ENCODE measurements at regions not wholly inside any gene's neighbourhood (a gene's known extent, or its start where the extent isn't known, plus 50 kb on each side); places are given as distances from the start of the nearest gene placed in this dataset.

GRCh38 chr13:85212692-85213091 lies 586.5 kb downstream of the SLITRK6 start (continued):
- TF ChIP-seq NR1H2 (CRISPR knock-in tag; IDR thresholded peaks at IDR 0.05) (no peak), STAT6 (CRISPR knock-in tag; conservative IDR thresholded peaks at IDR 0.05; ENCODE audit: low read depth) (no peak)

DNA sequence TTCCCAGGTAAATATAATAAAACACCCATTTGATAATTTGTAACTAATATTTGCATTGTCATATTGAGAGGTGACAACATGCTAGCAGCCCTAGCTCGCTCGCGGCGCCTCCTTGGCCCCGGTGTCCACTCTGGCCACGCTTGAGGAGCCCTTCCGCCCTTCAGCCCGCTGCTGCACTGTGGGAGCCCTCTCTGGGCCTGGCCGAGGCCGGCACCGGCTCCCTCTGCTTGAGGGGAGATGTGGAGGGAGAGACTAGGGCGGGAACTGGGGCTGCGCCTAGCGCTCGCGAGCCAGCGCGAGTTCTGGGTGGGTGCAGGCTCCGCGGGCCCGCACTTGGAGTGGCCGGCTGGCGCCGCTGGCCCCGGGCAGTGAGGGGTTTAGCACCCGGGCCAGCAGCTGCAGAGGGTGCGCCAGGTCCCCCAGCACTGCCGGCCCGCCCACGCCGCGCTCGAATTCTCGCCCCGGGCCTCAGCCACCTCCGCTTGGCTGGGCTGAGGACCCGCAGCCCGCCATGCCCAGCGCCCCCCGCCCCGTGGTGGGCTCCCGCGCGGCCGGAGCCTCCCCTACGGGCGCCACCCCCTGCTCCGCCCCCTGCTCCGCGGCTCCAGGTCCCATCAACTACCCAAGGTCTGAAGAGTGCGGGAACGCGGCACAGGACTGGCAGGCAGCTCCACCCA lies 594.4 kb downstream of the SLITRK6 start:
- no peak for DNase-seq (ENCODE audit: low spot score)
- H3K9me3 Mint-ChIP-seq: peaks cover 35% of the 10 kb centered on the region
- ATAC-seq: no peak; the same call in 1 of the 2 replicates
- no peak overlapping the region for H3K27ac Mint-ChIP-seq
- H3K4me3 Mint-ChIP-seq: no peak overlapping the region
- CTCF ChIA-PET: no interaction called here
- POLR2A ChIA-PET: no interaction called here
- peaks cover 13% of the 10 kb centered on the region for H3K36me3 Mint-ChIP-seq
- TF ChIP-seq ZNF219 (CRISPR knock-in tag; IDR thresholded peaks at IDR 0.05; ENCODE audit: borderline replicate concordance) (no peak), ETV6 (CRISPR knock-in tag; IDR thresholded peaks at IDR 0.05) (no peak)
- TF ChIP-seq, protein P1, sequence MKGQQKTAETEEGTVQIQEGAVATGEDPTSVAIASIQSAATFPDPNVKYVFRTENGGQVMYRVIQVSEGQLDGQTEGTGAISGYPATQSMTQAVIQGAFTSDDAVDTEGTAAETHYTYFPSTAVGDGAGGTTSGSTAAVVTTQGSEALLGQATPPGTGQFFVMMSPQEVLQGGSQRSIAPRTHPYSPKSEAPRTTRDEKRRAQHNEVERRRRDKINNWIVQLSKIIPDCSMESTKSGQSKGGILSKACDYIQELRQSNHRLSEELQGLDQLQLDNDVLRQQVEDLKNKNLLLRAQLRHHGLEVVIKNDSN (CRISPR knock-in tag; IDR thresholded peaks at IDR 0.05): no peak
- H3K4me1 Mint-ChIP-seq: no peaks in the 10 kb centered on the region
- no peaks in the 10 kb centered on the region for H3K27me3 Mint-ChIP-seq (ENCODE audit: low read depth)

DNA sequence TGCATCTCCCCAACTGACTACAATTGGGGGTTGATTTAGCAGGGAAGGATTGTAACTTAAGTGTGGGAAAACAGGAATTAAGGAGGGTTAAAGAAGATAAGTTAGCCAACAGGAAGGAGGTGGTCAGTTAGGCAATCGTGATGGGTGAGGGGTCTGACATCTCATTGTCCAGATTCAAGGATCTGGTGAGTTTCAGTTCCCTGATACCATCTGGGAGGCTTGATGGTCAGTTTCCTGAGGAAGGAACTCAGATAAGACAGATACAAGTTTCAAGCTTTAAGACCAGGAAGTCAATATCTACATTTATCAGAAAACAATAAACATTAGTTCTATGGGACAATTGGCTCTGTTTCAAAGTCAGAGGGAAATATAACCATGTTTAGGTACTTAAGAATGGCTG lies 601.8 kb downstream of the SLITRK6 start:
- DNase-seq (ENCODE audit: low spot score) (no peak), ATAC-seq (no peak)
- ChIA-PET POLR2A (no interaction called here), CTCF (no interaction called here)
- H3K27me3 Mint-ChIP-seq (ENCODE audit: low read depth): no peaks in the 10 kb centered on the region
- H3K4me1 Mint-ChIP-seq: peaks cover 3% of the 10 kb centered on the region; the same call in 1 of the 2 replicates
- no peak overlapping the region for H3K27ac Mint-ChIP-seq
- H3K36me3 Mint-ChIP-seq: no peaks in the 10 kb centered on the region
- no peak for TF ChIP-seq ATF1 (CRISPR knock-in tag; IDR thresholded peaks at IDR 0.05)
- TF ChIP-seq, protein P2, sequence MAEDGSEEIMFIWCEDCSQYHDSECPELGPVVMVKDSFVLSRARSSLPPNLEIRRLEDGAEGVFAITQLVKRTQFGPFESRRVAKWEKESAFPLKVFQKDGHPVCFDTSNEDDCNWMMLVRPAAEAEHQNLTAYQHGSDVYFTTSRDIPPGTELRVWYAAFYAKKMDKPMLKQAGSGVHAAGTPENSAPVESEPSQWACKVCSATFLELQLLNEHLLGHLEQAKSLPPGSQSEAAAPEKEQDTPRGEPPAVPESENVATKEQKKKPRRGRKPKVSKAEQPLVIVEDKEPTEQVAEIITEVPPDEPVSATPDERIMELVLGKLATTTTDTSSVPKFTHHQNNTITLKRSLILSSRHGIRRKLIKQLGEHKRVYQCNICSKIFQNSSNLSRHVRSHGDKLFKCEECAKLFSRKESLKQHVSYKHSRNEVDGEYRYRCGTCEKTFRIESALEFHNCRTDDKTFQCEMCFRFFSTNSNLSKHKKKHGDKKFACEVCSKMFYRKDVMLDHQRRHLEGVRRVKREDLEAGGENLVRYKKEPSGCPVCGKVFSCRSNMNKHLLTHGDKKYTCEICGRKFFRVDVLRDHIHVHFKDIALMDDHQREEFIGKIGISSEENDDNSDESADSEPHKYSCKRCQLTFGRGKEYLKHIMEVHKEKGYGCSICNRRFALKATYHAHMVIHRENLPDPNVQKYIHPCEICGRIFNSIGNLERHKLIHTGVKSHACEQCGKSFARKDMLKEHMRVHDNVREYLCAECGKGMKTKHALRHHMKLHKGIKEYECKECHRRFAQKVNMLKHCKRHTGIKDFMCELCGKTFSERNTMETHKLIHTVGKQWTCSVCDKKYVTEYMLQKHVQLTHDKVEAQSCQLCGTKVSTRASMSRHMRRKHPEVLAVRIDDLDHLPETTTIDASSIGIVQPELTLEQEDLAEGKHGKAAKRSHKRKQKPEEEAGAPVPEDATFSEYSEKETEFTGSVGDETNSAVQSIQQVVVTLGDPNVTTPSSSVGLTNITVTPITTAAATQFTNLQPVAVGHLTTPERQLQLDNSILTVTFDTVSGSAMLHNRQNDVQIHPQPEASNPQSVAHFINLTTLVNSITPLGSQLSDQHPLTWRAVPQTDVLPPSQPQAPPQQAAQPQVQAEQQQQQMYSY (CRISPR knock-in tag; IDR thresholded peaks at IDR 0.05): no peak
- H3K4me3 Mint-ChIP-seq: no peak overlapping the region
- peaks cover 19% of the 10 kb centered on the region for H3K9me3 Mint-ChIP-seq

- Mint-ChIP-seq H3K4me1 (peaks cover 3% of the 10 kb centered on the region; the same call in 1 of the 2 replicates), H3K4me3 (no peak overlapping the region), H3K27ac (no peak overlapping the region), H3K27me3 (ENCODE audit: low read depth) (no peaks in the 10 kb centered on the region), H3K36me3 (no peaks in the 10 kb centered on the region), H3K9me3 (peaks cover 19% of the 10 kb centered on the region)
- ATAC-seq (no peak), DNase-seq (ENCODE audit: low spot score) (no peak)
- CTCF ChIA-PET: no interaction called here
- POLR2A ChIA-PET: no interaction called here
- TF ChIP-seq STAT6 (CRISPR knock-in tag; conservative IDR thresholded peaks at IDR 0.05; ENCODE audit: low read depth) (no peak), SP1 (CRISPR knock-in tag; conservative IDR thresholded peaks at IDR 0.05) (no peak), ZNF232 (CRISPR knock-in tag; IDR thresholded peaks at IDR 0.05) (no peak), ZNF396 (CRISPR knock-in tag; IDR thresholded peaks at IDR 0.05; ENCODE audit: borderline replicate concordance) (no peak), SMAD4 (CRISPR knock-in tag; IDR thresholded peaks at IDR 0.05) (no peak), ZNF425 (CRISPR knock-in tag; conservative IDR thresholded peaks at IDR 0.05) (no peak)
- TF ChIP-seq, protein P3, sequence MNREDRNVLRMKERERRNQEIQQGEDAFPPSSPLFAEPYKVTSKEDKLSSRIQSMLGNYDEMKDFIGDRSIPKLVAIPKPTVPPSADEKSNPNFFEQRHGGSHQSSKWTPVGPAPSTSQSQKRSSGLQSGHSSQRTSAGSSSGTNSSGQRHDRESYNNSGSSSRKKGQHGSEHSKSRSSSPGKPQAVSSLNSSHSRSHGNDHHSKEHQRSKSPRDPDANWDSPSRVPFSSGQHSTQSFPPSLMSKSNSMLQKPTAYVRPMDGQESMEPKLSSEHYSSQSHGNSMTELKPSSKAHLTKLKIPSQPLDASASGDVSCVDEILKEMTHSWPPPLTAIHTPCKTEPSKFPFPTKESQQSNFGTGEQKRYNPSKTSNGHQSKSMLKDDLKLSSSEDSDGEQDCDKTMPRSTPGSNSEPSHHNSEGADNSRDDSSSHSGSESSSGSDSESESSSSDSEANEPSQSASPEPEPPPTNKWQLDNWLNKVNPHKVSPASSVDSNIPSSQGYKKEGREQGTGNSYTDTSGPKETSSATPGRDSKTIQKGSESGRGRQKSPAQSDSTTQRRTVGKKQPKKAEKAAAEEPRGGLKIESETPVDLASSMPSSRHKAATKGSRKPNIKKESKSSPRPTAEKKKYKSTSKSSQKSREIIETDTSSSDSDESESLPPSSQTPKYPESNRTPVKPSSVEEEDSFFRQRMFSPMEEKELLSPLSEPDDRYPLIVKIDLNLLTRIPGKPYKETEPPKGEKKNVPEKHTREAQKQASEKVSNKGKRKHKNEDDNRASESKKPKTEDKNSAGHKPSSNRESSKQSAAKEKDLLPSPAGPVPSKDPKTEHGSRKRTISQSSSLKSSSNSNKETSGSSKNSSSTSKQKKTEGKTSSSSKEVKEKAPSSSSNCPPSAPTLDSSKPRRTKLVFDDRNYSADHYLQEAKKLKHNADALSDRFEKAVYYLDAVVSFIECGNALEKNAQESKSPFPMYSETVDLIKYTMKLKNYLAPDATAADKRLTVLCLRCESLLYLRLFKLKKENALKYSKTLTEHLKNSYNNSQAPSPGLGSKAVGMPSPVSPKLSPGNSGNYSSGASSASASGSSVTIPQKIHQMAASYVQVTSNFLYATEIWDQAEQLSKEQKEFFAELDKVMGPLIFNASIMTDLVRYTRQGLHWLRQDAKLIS (CRISPR knock-in tag; IDR thresholded peaks at IDR 0.05; ENCODE audit: borderline replicate concordance): no peak
Measured at GRCh38 chr13:85194482-85194881, 604.7 kb downstream of the SLITRK6 start.
